ENCODE measurements at regions not wholly inside any gene's neighbourhood (a gene's known extent, or its start where the extent isn't known, plus 50 kb on each side); places are given as distances from the start of the nearest gene placed in this dataset.

DNA sequence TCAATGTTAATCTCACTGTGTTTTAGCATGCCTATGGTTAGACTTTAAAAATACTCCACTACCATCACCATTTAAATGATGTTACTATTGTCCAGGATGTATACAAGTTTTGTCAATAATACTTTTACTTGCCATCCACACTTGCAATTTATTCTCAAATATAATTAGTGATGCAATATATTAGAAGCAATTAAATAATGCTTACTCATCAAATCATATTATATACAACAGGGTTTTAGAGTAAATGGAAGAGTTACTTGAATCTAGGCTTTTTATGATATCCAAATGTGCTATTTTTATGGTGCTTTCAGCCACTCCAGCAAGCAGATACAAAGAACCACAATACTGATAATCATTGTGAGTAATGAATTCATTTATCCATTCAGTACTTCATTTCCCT lies 461.1 kb downstream of the TMEM182 start:
- ChIA-PET CTCF (no interaction called here), POLR2A (ENCODE audit: unreplicated experiment) (no interaction called here)

DNA sequence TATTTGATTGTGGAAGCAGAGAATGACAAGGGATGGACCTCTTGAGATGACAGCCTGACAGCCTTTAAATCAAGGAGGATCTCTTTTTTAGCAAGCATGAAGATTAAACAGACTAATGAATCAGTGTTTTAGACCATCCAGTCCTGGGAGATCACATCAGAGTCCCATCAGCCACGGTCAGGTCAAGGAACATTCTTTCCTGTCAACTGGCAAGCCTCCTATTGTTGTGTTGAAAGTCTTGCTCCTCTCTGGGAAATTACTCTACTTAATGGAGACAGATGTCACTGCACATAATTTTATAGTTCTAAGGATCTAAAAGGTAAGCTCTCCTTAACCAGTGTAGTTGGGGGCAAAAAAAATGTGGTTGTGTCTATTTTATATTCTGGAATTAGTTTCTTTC lies 469.0 kb downstream of the TMEM182 start:
- no peak overlapping the region for H3K4me3 ChIP-seq (ENCODE audit: low read length)

More for the DNA sequence above, 461.1 kb downstream of the TMEM182 start:
- no peak overlapping the region for H3K27ac ChIP-seq (ENCODE audit: low read length)
- H3K9ac ChIP-seq (ENCODE audit: low read length) = no peak overlapping the region
- H3K36me3 ChIP-seq (ENCODE audit: low read depth, low read length) = no peaks in the 10 kb centered on the region
- H2AFZ ChIP-seq (ENCODE audit: low read length) = no peak overlapping the region
- no peaks in the 10 kb centered on the region for H3K9me2 ChIP-seq (replicated peaks; ENCODE audit: low read length)
- no peaks in the 10 kb centered on the region for H3F3A ChIP-seq (ENCODE audit: low read length, unreplicated experiment)
- TF ChIP-seq EZH2phosphoT487 (IDR thresholded peaks at IDR 0.05; ENCODE audit: borderline replicate concordance, low read length) (no peak), EZH2 (IDR thresholded peaks at IDR 0.05; ENCODE audit: low read length, unreplicated experiment) (no peak)
- TF ChIP-seq, protein P1, sequence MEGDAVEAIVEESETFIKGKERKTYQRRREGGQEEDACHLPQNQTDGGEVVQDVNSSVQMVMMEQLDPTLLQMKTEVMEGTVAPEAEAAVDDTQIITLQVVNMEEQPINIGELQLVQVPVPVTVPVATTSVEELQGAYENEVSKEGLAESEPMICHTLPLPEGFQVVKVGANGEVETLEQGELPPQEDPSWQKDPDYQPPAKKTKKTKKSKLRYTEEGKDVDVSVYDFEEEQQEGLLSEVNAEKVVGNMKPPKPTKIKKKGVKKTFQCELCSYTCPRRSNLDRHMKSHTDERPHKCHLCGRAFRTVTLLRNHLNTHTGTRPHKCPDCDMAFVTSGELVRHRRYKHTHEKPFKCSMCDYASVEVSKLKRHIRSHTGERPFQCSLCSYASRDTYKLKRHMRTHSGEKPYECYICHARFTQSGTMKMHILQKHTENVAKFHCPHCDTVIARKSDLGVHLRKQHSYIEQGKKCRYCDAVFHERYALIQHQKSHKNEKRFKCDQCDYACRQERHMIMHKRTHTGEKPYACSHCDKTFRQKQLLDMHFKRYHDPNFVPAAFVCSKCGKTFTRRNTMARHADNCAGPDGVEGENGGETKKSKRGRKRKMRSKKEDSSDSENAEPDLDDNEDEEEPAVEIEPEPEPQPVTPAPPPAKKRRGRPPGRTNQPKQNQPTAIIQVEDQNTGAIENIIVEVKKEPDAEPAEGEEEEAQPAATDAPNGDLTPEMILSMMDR (conservative IDR thresholded peaks at IDR 0.05; ENCODE audit: low read depth, low read length) = no peak
- H3K4me1 ChIP-seq (ENCODE audit: insufficient read depth, low read length) = no peaks in the 10 kb centered on the region
- ATAC-seq (no peak), DNase-seq (no peak)
- no TSS peak for BruUV-seq (replicated peaks)
- intact Hi-C loops (cut with micrococcal nuclease) = no loop called here
- no peaks in the 10 kb centered on the region for H3K79me2 ChIP-seq (ENCODE audit: low read length)
- H3K4me2 ChIP-seq (ENCODE audit: low read length) = no peak overlapping the region
- peaks cover 15% of the 10 kb centered on the region; the same call in 1 of the 2 replicates for H3K27me3 ChIP-seq (ENCODE audit: low read length)
- H3K4me3 ChIP-seq (ENCODE audit: low read length) = no peak overlapping the region
- H3K9me3 ChIP-seq (ENCODE audit: low read length) = no peaks in the 10 kb centered on the region
- no peaks in the 10 kb centered on the region for H4K20me1 ChIP-seq (ENCODE audit: low read length)

DNA sequence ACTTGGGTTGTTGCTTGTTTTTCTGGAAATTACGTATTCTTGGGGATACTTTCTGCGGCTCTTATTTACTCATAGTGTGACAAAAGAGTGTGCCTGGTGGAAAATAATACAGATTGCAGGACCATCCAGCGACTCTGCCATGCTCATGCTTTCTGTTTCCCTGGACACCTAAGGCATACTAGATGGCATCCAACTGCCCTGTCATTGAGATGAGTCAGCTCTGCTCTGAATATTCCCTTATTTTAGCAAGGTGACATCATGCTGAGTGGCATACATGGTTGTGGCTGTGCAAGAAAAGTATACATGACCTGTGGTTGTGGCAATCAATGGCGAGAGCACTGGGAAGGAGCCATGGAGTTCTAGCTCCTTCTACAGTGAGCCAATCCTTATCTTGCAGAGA lies 471.0 kb downstream of the TMEM182 start:
- DNase-seq (peak; percentile 7), ATAC-seq (no peak)
- Histone ChIP-seq H3K4me1 (ENCODE audit: insufficient read depth, low read length) (no peaks in the 10 kb centered on the region), H3K27ac (ENCODE audit: low read length) (no peak overlapping the region), H3K4me2 (ENCODE audit: low read length) (no peak overlapping the region), H4K20me1 (ENCODE audit: low read length) (no peaks in the 10 kb centered on the region), H3K36me3 (ENCODE audit: low read depth, low read length) (no peaks in the 10 kb centered on the region), H3K9ac (ENCODE audit: low read length) (no peak overlapping the region), H2AFZ (ENCODE audit: low read length) (no peak overlapping the region), H3K4me3 (ENCODE audit: low read length) (no peak overlapping the region), H3K9me2 (replicated peaks; ENCODE audit: low read length) (no peaks in the 10 kb centered on the region), H3K79me2 (ENCODE audit: low read length) (no peaks in the 10 kb centered on the region), H3F3A (ENCODE audit: low read length, unreplicated experiment) (no peaks in the 10 kb centered on the region), H3K9me3 (ENCODE audit: low read length) (no peaks in the 10 kb centered on the region), H3K27me3 (ENCODE audit: low read length) (no peaks in the 10 kb centered on the region)
- POLR2A ChIA-PET (ENCODE audit: unreplicated experiment) = no interaction called here
- no peak for TF ChIP-seq EZH2phosphoT487 (IDR thresholded peaks at IDR 0.05; ENCODE audit: borderline replicate concordance, low read length)
- TF ChIP-seq, protein P1 (conservative IDR thresholded peaks at IDR 0.05; ENCODE audit: low read depth, low read length) = no peak
- TF ChIP-seq EZH2 (IDR thresholded peaks at IDR 0.05; ENCODE audit: low read length, unreplicated experiment) = no peak
- BruUV-seq (replicated peaks) = no TSS peak
- intact Hi-C loops (cut with micrococcal nuclease) = no loop called here
- CTCF ChIA-PET = no interaction called here

More for the DNA sequence above, 469.0 kb downstream of the TMEM182 start:
- Histone ChIP-seq H3F3A (ENCODE audit: low read length, unreplicated experiment) (no peaks in the 10 kb centered on the region), H4K20me1 (ENCODE audit: low read length) (no peaks in the 10 kb centered on the region), H3K9me2 (replicated peaks; ENCODE audit: low read length) (no peaks in the 10 kb centered on the region), H3K27me3 (ENCODE audit: low read length) (0 out of 2 replicates have a peak, but pooled peaks cover 1% of the 10 kb centered on the region), H3K9me3 (ENCODE audit: low read length) (no peaks in the 10 kb centered on the region), H2AFZ (ENCODE audit: low read length) (no peak overlapping the region), H3K4me1 (ENCODE audit: insufficient read depth, low read length) (no peaks in the 10 kb centered on the region), H3K36me3 (ENCODE audit: low read depth, low read length) (no peaks in the 10 kb centered on the region), H3K79me2 (ENCODE audit: low read length) (no peaks in the 10 kb centered on the region), H3K27ac (ENCODE audit: low read length) (no peak overlapping the region), H3K4me2 (ENCODE audit: low read length) (no peak overlapping the region), H3K9ac (ENCODE audit: low read length) (no peak overlapping the region)
- TF ChIP-seq EZH2 (IDR thresholded peaks at IDR 0.05; ENCODE audit: low read length, unreplicated experiment) (no peak), EZH2phosphoT487 (IDR thresholded peaks at IDR 0.05; ENCODE audit: borderline replicate concordance, low read length) (no peak)
- TF ChIP-seq, protein P1 (conservative IDR thresholded peaks at IDR 0.05; ENCODE audit: low read depth, low read length) = no peak
- DNase-seq (no peak), ATAC-seq (no peak)
- no TSS peak for BruUV-seq (replicated peaks)
- ChIA-PET CTCF (no interaction called here), POLR2A (ENCODE audit: unreplicated experiment) (no interaction called here)
- intact Hi-C loops (cut with micrococcal nuclease) = no loop called here
